ENCODE measurements at regions not wholly inside any gene's neighbourhood (a gene's known extent, or its start where the extent isn't known, plus 50 kb on each side); places are given as distances from the start of the nearest gene placed in this dataset.

- peaks cover 15% of the 10 kb centered on the region for H3K9me3 ChIP-seq (ENCODE audit: control insufficient read depth, low read length)
- Mint-ChIP-seq H3K9me3 (no peaks in the 10 kb centered on the region), H3K4me1 (peaks cover 4% of the 10 kb centered on the region), H3K36me3 (ENCODE audit: low read depth) (peaks cover 2% of the 10 kb centered on the region), H3K4me3 (no peak overlapping the region), H3K27ac (no peak overlapping the region), H3K27me3 (ENCODE audit: insufficient read depth) (peaks cover 7% of the 10 kb centered on the region)
- H3K36me3 ChIP-seq (ENCODE audit: control insufficient read depth, insufficient read depth, low read length): no peaks in the 10 kb centered on the region
- no peak for DNase-seq
- H3K4me3 ChIP-seq (ENCODE audit: low read length): no peak overlapping the region
- no peak overlapping the region for H3K27ac ChIP-seq (ENCODE audit: low read depth, low read length)
- H3K4me1 ChIP-seq (ENCODE audit: control insufficient read depth, insufficient read depth, low read length): no peaks in the 10 kb centered on the region
- H3K9ac ChIP-seq (ENCODE audit: extremely low read depth, low read length, poor library complexity, severe bottlenecking): no peak overlapping the region
- TF ChIP-seq CTCF (conservative IDR thresholded peaks at IDR 0.05): no peak
- no peaks in the 10 kb centered on the region for H3K27me3 ChIP-seq (ENCODE audit: control insufficient read depth, insufficient read depth, low read length, poor library complexity, severe bottlenecking)
- 81 to 86% methylated on average over 3 to 7 of the region's 7 CpGs for WGBS, 2 experiments (ENCODE audit: insufficient coverage in 1 of 2, insufficient read length in 1 of 2)
Observed at GRCh38 chr3:59430341-59430740, 380.5 kb upstream of the CFAP20DC start.

- Histone ChIP-seq H3K27me3 (ENCODE audit: control insufficient read depth, insufficient read depth, low read length, poor library complexity, severe bottlenecking) (no peaks in the 10 kb centered on the region), H3K9ac (ENCODE audit: extremely low read depth, low read length, poor library complexity, severe bottlenecking) (no peak overlapping the region), H3K9me3 (ENCODE audit: control insufficient read depth, low read length) (peaks cover 15% of the 10 kb centered on the region), H3K4me3 (ENCODE audit: low read length) (no peak overlapping the region), H3K27ac (ENCODE audit: low read depth, low read length) (no peak overlapping the region), H3K36me3 (ENCODE audit: control insufficient read depth, insufficient read depth, low read length) (no peaks in the 10 kb centered on the region), H3K4me1 (ENCODE audit: control insufficient read depth, insufficient read depth, low read length) (no peaks in the 10 kb centered on the region)
- no peak overlapping the region for H3K27ac Mint-ChIP-seq
- 91% methylated on average over 2 of the region's 2 CpGs; no CpG with 5 or more reads in 1 of the 2 experiments for WGBS, 2 experiments (ENCODE audit: insufficient coverage in 1 of 2, insufficient read length in 1 of 2)
- DNase-seq: no peak
- H3K27me3 Mint-ChIP-seq (ENCODE audit: insufficient read depth): peaks cover 6% of the 10 kb centered on the region
- peaks cover 7% of the 10 kb centered on the region for H3K4me1 Mint-ChIP-seq
- no peaks in the 10 kb centered on the region for H3K9me3 Mint-ChIP-seq
- peaks cover under 1% of the 10 kb centered on the region for H3K36me3 Mint-ChIP-seq (ENCODE audit: low read depth)
- no peak for TF ChIP-seq CTCF (conservative IDR thresholded peaks at IDR 0.05)
- H3K4me3 Mint-ChIP-seq: no peak overlapping the region
Observed at GRCh38 chr3:59429198-59429597, 379.4 kb upstream of the CFAP20DC start.

- Histone ChIP-seq H3K4me1 (ENCODE audit: control insufficient read depth, insufficient read depth, low read length) (no peaks in the 10 kb centered on the region), H3K27ac (ENCODE audit: low read depth, low read length) (no peak overlapping the region), H3K9ac (ENCODE audit: extremely low read depth, low read length, poor library complexity, severe bottlenecking) (no peak overlapping the region), H3K36me3 (ENCODE audit: control insufficient read depth, insufficient read depth, low read length) (no peaks in the 10 kb centered on the region), H3K27me3 (ENCODE audit: control insufficient read depth, insufficient read depth, low read length, poor library complexity, severe bottlenecking) (no peaks in the 10 kb centered on the region), H3K4me3 (ENCODE audit: low read length) (no peak overlapping the region), H3K9me3 (ENCODE audit: control insufficient read depth, low read length) (no peaks in the 10 kb centered on the region)
- no peak for TF ChIP-seq CTCF (conservative IDR thresholded peaks at IDR 0.05)
- Mint-ChIP-seq H3K36me3 (ENCODE audit: low read depth) (no peaks in the 10 kb centered on the region), H3K27ac (no peak overlapping the region), H3K4me1 (peaks cover 5% of the 10 kb centered on the region), H3K27me3 (ENCODE audit: insufficient read depth) (peaks cover 6% of the 10 kb centered on the region), H3K4me3 (no peak overlapping the region), H3K9me3 (no peaks in the 10 kb centered on the region)
- 95 to 99% methylated on average over 8 to 10 of the region's 10 CpGs for WGBS, 2 experiments (ENCODE audit: insufficient coverage in 1 of 2, insufficient read length in 1 of 2)
- DNase-seq: no peak
Observed at GRCh38 chr3:59426821-59427565, 377.2 kb upstream of the CFAP20DC start.

Data from endodermal cell (in vitro differentiated cells).